ENCODE measurements at regions not wholly inside any gene's neighbourhood (a gene's known extent, or its start where the extent isn't known, plus 50 kb on each side); places are given as distances from the start of the nearest gene placed in this dataset.

- H3K9me3 ChIP-seq (ENCODE audit: insufficient read depth in 2 of 2, low read depth in 1 of 2, low read length in 1 of 2): no peaks in the 10 kb centered on the region
- H3K27me3 ChIP-seq (replicated peaks in 1 of 4; ENCODE audit: control insufficient read depth in 3 of 4, extremely low read depth in 1 of 4, insufficient read depth in 3 of 4, low read length in 3 of 4): peaks cover 0 to under 1% (median 0%) of the 10 kb centered on the region in 4 experiments; a peak in 1 of 7 replicates
- H2AK5ac ChIP-seq (ENCODE audit: low read depth, low read length): no peak overlapping the region
- H3K27ac ChIP-seq (ENCODE audit: low read depth, low read length): no peak overlapping the region
- FAIRE-seq (no peak), DNase-seq (ENCODE audit: low read depth in 1 of 2, low spot score in 2 of 2) (peak; percentile 80 to 98)
- H2BK12ac ChIP-seq (ENCODE audit: low read depth, low read length): no peak overlapping the region
- no peak overlapping the region for H3K4ac ChIP-seq (replicated peaks; ENCODE audit: insufficient read length, low read depth, low read length)
- ChIA-PET CTCF (ENCODE audit: partially characterized antibody) (interaction anchor here (0.5 to 2.2 kb wide), 52 partner anchors 9 to 895 kb away, joined by 3 to 25 read pairs (median 4); no protein-coding TSS in a partner anchor), POLR2A (ENCODE audit: partially characterized antibody) (no interaction called here)
- H3K4me1 ChIP-seq (replicated peaks in 1 of 4; ENCODE audit: control insufficient read depth in 3 of 4, insufficient read depth in 4 of 4, low read length in 3 of 4): peaks cover 0 to 10% (median 4%) of the 10 kb centered on the region in 4 experiments; a peak in 5 of 7 replicates
- H4K8ac ChIP-seq (ENCODE audit: extremely low read depth, insufficient read depth, low read length): peak overlapping the region; percentile 76
- H3K14ac ChIP-seq (ENCODE audit: insufficient read length): no peak overlapping the region
- peaks cover 2% of the 10 kb centered on the region; the same call in 1 of the 2 replicates for H3K23me2 ChIP-seq (ENCODE audit: low read depth, low read length)
- H3K18ac ChIP-seq (ENCODE audit: extremely low read depth, low read length): no peak overlapping the region
- H3K79me2 ChIP-seq (ENCODE audit: control insufficient read depth in 1 of 2, insufficient read depth in 2 of 2, low read length in 2 of 2): no peaks in the 10 kb centered on the region
- no peak overlapping the region for H3K23ac ChIP-seq (ENCODE audit: insufficient read length)
- H2BK20ac ChIP-seq (ENCODE audit: low read length): no peak overlapping the region
- WGBS, 2 experiments (ENCODE audit: extremely low coverage in 1 of 2, insufficient coverage in 1 of 2, insufficient read length in 1 of 2, insufficient replicate concordance in 2 of 2, low coverage in 1 of 2, low lambda C conversion rate in 2 of 2, missing lambda C conversion rate in 1 of 2): 53% methylated on average over 20 of the region's 20 CpGs; no CpG with 5 or more reads in 1 of the 2 experiments
- H4K91ac ChIP-seq (replicated peaks; ENCODE audit: insufficient read length, low read length): peak overlapping the region; percentile 8
- H2BK15ac ChIP-seq (ENCODE audit: low read length): no peak overlapping the region
- no peak overlapping the region for H3K4me3 ChIP-seq (ENCODE audit: extremely low read depth in 1 of 4, insufficient read depth in 2 of 4, low read depth in 3 of 4, low read length in 4 of 4)
- H2AFZ ChIP-seq (ENCODE audit: low read length): no peak overlapping the region
- H3K4me2 ChIP-seq (ENCODE audit: insufficient read depth in 1 of 2, low read depth in 2 of 2, low read length in 2 of 2): no peak overlapping the region
- no peaks in the 10 kb centered on the region for H3K36me3 ChIP-seq (ENCODE audit: control insufficient read depth in 2 of 4, insufficient read depth in 4 of 4, low read length in 3 of 4)
- no peak overlapping the region for H2BK5ac ChIP-seq (ENCODE audit: low read depth, low read length)
- no peak overlapping the region for H3K56ac ChIP-seq (replicated peaks; ENCODE audit: insufficient read length, low read depth, low read length)
- no peak overlapping the region for H4K5ac ChIP-seq (ENCODE audit: insufficient read length, low read depth, low read length)
- no peak overlapping the region for H2BK120ac ChIP-seq (replicated peaks; ENCODE audit: low read depth, low read length)
- no peak overlapping the region for H3K9ac ChIP-seq (replicated peaks in 1 of 4; ENCODE audit: extremely low read depth in 1 of 4, low read depth in 3 of 4, low read length in 3 of 4)
- peaks cover 0 to 2% of the 10 kb centered on the region in 2 experiments for H4K20me1 ChIP-seq (replicated peaks in 1 of 2; ENCODE audit: control insufficient read depth in 1 of 2, insufficient read depth in 2 of 2, low read length in 2 of 2)
- H3K79me1 ChIP-seq (ENCODE audit: low read depth, low read length): no peaks in the 10 kb centered on the region
- TF ChIP-seq CTCF (IDR thresholded peaks at IDR 0.05; ENCODE audit: control extremely low read depth in 1 of 3, insufficient read depth in 1 of 3, low read depth in 1 of 3, low read length in 3 of 3): peak; percentile 97 to 99 (median 99)
- no peak for TF ChIP-seq FOSL1 (IDR thresholded peaks at IDR 0.05; ENCODE audit: insufficient read depth, low read depth, low read length)
- TF ChIP-seq ASH2L (IDR thresholded peaks at IDR 0.05; ENCODE audit: low read length): no peak
- TF ChIP-seq TBP (IDR thresholded peaks at IDR 0.05; ENCODE audit: low read depth, low read length): no peak
- TF ChIP-seq RAD21 (IDR thresholded peaks at IDR 0.05 in 1 of 2, conservative IDR thresholded peaks at IDR 0.05 in 1 of 2; ENCODE audit: low read depth in 2 of 2, low read length in 2 of 2): peak; percentile 97 to 99
- no peak for TF ChIP-seq TAF1 (IDR thresholded peaks at IDR 0.05; ENCODE audit: low read depth, low read length)
- TF ChIP-seq YY1 (IDR thresholded peaks at IDR 0.05; ENCODE audit: low read depth, low read length): 0 out of 2 replicates have a peak, but pooled peaks have one; percentile 40
- TF ChIP-seq MAFK (IDR thresholded peaks at IDR 0.05; ENCODE audit: low read depth, low read length): no peak
Observed at GRCh38 chr22:23385678-23386631, 194.1 kb downstream of the IGLL1 start.

Measured in H1 (cell line).